NCI-H2196 (cell line): ENCODE measurements at regions not wholly inside any gene's neighbourhood (a gene's known extent, or its start where the extent isn't known, plus 50 kb on each side); places are given as distances from the start of the nearest gene placed in this dataset.
A peak's percentile ranks its signal among the peaks of the same experiment; 100 is the strongest.

Experiments
- DNase-seq: peaks from one replicate; lab custom pipeline; 2025; ENCODE audit not compliant: unreplicated experiment; lab: John Stamatoyannopoulos, UW

DNA sequence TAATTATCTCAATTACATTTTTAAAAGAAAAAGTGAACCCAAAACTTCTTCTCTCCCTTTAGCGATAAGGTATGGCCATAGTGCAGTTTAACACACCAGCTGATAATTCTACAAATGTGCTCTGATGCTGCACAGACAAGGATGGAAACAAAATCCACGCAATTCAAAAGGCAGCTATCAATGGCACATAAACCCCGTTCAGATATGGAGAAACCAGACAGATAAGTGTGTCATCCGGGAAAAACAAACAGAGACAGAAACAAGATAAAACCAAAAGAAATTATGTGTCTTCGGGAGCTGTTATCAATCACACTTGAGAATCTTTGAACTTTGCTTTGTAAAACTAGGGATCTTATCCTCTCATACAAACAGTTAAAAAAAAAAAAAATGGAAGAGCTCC lies 73.6 kb downstream of the SIPA1L2 start:
- no peak for DNase-seq

DNA sequence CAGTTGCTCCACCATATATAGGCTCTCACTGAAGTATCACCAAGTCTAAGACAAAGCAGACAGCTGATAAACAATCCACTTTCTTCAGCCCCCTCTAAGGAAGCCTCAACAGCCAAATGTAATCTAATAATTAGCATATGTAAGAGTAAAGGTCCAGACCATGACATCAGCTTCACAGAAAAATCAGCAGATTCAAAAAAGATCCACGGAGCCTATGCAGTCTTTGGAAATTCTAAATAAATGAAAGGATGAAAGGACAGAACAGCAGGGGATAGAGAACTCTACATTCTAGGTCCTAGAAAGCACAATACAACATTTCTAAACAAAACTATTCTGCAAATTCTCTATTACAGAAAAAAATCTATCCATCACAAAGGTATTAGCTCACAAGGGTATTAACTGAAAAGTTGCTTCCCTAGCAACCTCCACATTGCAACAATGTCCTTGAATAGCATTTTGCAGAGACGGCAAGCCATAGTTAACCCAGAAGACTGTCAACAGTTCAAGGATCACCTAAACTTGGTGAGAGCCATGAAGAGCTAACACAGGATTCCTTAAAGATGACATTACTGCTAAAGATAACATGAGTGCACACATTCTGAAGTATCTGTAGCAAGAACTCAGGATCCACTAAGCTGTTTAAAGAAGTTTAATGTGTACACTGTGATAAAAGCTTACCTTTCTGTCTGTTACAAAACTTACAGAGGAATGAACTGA lies 74.3 kb downstream of the SIPA1L2 start:
- no peak for DNase-seq

DNA sequence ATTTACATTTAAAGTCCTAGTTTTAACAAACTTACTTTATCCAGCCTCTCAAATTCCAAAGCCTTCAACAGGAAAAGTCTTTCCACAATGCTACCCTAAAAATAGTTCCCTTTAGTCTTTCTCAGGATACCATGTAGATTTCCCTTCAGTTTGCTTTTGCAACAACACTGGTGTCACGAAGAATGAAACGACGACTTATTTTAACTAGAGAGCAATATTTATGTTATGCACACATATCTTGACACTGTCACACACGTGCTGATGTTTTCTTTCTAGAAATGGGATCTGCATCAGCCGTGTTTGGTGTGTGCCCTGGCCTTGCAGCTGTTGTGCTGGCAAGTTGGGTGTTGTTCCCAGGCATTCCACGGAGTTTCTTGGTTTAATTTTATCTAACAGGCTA lies 75.5 kb downstream of the SIPA1L2 start:
- no peak for DNase-seq

DNA sequence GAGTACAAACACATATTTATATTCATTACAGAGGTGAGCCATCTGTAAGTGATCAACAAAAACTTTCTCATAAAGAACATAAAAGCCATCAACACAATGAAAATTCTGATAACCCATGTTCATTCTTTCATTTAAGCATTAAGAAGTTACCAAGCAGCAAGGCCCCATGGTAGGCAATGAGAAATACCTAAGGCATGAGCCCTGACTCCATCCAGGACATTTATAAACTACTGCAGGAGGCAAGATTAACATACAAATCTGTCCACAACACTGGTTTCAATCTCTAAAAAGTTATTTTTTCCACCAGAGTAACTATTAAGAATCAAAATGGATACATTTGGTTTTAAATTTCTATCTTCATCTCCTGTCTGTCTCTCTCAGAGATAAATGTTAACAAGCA lies 76.1 kb downstream of the SIPA1L2 start:
- no peak for DNase-seq

DNA sequence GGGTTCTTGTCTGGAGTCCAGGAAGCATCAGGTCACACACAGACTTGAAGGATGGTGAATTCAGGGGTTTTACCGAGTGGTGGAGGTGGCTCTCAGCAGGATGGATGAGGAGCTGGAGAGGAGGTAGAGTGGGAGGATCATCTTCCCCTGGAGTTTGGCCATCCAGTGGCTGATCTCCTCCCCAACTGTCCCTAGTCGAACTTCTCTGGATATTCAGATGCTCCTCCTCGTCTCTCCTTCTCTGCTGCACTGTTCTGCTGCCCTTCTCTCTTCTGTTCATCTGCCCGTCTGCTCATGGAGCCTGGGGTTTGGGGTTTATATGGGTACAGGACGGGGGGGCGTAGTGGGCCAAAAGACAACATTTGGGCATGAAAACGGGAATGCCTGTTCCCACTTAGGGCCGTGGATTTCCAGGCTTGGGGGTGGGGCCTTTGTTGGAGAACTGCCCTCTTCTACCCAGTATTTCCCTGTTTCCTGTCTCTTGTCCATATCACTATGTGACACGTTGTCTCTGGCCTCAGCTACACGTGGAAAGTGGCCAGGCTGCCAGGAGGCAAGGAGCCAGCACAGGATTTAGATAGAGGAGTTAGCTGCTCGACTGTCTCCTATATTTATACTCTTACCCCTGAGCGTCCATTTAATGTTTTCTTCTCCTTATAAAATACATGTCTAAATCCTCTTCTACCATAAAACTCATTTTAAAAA lies 76.7 kb downstream of the SIPA1L2 start:
- peak; percentile 33 for DNase-seq

DNA sequence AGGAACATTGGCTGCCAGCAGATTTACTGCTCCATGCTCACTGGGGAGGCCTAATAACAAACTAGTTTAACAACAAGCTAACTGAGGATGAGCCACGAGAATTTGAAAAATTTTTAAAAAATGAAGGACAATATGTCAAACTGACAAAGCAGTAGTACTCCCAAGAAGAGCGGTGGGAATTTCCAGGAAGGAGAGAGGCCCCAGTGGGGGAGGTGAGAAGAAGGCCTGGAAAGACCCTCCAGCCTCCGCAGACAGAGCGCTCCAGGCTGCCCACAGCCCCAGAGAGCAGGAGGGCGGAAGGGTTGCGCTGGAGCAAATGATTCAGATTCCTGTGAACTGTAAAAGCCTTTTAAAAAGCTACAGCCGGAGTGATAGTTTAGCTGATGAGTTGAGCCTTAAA lies 78.5 kb downstream of the SIPA1L2 start:
- no peak for DNase-seq

DNA sequence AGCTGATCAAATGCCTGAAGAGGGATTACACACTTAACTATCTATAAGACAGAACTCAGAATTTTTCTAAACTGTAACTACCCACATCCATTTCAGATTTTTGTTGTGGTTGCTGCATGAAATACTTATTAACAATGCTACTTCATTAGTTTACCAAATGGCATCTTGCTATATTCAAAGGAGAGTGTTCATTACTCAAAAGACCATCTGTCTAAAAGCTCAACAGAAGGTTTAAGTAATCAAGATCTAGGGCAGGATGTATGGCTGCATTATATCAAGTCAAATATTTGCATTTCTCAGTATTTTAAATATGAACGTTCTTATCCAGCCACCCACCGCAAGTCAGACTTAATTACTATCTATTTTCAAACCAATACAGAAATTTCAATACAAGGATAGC lies 79.9 kb downstream of the SIPA1L2 start:
- no peak for DNase-seq

DNA sequence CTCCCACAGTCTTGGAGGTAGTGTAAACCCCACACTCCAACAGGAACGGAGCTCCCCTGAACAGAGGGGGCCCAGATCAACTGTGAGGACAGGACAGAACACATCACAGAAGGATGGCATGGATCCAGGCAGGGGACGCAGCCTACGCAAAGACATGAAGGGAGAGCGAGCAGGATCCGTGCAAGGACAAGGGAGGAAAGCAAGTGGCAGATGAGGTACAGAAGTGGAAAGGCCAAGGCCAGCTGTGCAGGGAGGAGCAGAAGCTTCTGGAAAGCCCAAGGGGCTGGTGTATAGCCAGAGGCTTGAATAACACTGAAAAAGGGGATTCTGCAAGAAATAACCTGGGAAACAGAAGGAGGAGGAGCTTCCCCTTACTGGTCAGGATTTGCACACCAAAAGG lies 81.2 kb downstream of the SIPA1L2 start:
- no peak for DNase-seq

DNA sequence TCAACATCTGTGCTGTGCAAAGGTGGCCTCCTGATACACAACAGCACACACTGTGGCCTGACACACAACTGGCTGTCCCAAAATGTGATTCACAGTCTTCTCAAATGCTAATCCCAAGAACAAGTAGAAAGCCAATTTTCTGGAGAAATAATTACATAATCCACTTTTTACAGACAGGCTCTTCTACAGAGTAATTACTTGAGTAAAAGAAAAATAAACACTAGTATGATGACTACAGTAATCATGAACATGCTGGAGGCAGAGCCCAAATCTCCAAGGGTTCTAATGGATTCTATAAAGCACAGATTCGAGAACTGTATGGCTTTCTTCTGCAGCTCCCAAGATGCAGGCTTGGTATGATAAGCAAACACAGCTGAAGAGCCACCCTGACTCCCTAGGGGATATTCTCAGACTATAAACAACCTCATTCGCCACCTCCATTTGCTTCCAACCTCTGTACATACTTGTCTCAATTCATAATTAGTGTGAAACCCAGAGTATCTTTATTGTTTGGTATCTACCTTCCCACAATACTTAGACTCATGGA lies 81.9 kb downstream of the SIPA1L2 start:
- DNase-seq: no peak

DNA sequence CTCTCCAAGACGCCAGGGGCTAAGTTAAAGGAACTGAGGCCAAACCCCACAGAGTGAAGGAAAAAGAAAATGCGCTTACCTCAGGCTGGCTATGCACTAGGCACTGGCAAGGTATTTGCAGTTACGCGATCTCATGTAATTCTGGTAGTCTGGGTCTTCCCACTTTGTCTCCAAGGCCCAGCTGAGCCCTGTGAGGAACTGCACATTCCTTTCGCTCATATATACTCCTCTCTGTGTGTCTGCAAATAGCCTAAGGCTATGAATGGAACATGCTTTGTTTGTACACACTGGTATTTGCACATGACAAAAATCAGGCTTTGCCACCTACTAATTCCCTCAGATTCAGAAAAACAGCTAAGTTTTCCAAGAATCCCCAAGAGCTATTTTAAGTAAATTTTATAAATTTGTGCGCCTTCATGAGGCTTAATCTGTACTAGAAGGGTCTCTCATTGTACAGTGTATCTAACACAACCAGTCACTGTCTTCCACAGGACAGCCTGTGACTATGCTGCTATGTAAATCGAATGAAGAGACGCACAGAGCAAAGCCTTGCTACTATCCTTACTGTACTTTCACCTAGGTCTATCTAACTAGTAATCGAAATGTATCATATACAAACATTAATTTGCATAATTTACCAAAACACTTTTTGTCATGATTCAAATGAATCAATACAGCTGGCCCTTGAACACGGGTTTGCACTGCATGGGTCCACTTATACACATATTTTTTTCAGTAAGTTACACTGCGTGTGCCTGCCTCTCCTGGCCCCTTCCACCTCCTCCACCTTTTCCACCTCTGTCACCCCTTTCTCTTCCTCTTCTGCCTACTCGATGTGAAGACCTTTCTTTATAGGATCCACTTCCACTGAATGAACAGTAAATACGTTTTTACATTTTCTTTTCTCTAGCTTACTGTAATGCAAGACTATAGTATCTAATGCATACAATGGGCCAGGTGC lies 87.0 kb downstream of the SIPA1L2 start:
- no peak for DNase-seq

DNA sequence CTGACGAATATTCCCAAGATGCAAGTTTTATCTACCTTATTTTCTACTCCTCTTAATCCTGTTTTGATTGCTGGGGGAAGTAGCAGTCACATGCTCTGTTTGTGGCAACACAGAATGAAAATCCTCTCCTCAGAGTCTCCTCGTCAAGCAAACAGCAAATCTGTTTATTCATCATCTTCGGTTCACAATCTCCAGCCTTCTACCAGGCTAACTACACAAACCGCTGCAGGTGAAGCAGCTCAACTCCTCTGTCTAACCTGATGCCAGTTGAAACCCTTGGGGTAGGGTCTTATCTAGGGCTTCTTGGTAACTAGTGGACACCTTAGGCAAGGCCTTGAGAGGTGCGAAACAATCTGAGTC lies 91.0 kb downstream of the SIPA1L2 start:
- no peak for DNase-seq

DNA sequence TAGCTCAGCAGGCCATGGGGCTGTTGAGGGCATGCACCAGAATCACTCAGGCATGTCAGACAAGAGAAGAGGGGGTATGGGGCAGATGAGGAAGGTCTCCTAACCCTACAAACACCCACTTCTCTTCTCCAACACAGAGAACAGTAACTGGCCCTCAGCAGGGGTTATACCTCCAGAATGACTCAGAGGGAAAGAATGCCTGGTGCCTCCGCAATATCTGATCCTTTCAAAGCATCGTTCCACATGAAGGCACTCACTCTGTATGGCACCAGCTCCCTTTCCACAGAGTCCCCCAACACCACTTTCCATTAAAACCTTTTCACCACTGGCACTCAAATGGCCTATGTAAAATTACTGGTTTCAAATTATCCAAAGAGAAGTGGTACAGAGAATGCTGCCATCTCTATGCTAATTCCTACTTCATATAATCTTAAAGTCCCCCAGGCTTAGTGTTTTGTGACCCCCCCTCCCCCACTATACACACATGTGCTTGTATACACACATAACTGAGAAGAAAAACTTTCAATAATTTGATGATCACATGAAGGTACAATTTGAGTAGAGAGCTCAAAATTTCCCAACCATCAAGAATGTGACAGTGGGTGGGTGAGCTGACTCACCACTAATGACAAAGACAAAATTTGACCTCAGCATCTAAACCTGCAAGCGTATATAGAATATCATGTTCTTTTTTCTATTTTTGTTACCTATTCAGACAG lies 91.5 kb downstream of the SIPA1L2 start:
- no peak for DNase-seq

DNA sequence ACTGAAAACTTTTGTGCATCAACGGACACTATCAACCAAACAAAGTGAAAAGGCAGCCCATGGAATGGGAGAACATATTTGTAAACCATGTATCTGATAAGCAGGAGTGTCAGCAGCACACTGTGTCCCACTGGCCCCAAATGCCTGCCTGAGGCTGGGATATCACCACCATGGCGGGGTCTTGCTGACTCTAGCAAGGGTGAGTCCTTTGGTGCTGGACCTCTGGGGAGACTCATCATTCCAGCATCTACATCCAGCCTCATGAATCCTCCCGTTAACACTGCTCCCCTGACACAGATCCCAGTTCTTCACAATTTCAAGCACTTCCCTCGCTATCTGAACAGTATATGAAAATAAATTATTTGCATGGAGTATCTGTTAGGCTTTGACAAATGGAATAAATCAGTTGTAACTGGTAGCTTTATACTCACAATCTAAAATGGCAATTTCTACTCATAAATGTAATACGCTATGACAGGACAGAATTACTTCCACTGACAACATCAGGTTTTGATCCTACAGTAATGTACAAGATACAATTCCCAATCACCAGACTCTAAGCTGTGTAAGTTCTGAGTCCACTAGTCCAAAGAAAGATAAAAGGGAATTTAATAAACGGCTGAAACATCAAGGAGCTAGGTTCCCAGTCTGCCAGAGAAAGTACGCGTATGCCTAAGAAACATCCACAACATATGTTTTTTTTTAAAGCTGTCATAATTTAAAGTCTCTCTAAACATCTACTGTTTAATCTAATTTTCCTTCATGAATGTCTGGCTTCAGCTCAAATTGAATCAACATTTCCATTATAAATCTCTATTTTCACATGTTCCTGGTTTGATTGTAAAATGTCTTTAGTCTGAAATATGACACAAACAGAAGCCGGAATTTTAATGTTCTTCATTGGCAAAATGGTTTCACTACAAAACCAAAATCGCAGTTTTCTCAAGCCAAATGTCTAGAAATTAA lies 95.1 kb downstream of the SIPA1L2 start:
- DNase-seq: no peak

DNA sequence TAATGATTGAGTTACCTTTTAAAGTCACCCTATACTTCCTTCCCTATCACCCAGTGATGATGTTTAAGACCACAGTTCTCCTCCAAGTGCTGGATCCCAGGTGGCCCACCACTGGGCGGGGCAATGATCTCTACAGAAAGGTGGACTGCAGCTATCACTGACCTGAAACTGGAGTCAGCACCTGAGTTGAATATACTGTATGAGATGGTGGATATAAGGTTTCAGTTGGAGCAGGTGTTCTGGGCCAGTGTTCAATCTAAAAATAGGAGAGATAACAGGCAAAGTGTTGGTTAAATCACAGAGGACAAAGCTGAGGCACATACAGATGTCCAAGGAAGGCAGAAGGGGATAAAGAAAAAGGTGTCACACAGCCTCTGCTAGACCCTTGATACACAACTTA lies 96.6 kb downstream of the SIPA1L2 start:
- DNase-seq: no peak

DNA sequence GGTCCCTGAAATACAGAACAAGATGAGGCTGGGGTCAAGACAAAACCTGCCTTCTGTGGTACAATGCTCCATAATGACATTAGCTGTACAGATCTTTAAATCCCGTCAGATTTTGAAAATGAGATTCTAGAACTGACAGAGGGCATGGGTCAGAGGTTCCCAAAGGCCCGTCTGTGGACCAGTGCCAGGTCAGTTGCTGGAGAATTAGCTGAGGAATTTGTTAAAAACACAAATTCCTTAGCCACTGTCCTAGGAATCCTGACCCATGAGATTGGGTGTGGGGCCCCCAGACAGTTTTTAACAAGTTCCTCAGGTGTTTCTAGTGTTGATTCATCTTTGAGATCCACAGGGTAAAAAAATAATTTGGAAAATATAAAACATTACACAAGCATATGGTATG lies 97.0 kb downstream of the SIPA1L2 start:
- DNase-seq: no peak

DNA sequence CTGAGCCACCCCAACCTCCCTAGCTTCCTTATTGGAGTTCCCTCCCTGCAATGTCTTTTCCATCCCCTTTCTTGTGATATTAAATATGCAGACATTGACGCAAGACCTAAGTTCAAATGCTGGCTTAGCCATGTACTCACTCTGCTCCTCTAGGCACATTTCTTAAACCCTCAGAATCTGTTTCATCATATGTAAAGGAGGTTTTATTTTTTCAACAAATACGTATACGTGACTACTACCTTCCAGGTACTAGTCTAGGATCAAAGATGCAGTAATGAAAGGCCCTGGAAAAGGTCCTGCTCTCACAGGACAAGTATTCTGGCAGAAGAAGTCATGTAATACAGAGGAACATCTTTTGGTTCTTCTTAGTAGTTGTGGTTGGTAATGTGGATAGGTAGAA lies 98.6 kb downstream of the SIPA1L2 start:
- no peak for DNase-seq

DNA sequence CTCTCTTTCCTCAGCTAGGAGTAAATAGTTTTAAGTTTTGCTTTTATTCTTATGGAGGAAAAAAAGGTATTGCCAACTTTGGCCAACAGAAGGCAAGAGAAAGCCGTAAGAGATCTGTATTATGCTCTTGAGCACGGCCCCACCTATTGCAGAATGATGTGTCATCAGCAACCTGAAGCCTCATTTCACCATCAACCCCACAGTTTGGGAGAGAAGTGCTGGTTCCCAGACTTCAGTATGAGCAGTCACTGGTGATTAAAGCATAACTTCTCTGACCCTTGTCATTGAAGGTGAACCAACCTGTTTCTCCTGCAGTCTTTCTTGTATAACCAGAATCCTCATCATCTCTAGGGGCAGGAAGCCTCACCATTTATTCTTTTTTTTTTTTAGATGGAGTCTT lies 100.2 kb downstream of the SIPA1L2 start:
- DNase-seq: no peak

DNA sequence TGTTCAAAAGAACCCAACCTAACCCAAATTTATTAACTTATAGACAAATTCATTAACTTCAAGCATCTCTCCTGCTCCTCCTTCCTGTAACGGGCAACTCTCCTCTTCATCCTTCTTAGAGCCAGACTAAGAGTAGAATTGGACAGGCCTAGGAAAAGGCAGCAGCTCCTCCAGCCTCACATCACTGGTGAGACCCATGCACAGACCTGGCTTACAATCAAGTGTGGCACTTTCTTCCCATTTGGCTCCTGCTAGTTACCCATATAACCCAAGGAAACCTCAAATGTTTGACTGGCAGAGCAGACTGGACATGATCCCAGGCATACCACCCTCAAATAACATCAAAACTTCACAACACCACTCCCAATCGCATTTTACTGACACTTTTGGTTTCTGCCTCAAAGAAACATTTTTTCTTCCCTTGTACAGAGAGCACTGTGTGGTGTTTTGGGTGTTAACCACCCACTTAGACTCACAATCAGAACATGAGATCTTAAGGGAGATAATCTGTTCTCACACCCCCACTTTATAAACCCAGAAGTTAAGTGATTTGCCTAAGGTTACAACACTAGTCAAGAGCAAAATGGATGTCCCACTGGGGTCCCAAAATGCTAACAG lies 101.4 kb downstream of the SIPA1L2 start:
- no peak for DNase-seq

DNA sequence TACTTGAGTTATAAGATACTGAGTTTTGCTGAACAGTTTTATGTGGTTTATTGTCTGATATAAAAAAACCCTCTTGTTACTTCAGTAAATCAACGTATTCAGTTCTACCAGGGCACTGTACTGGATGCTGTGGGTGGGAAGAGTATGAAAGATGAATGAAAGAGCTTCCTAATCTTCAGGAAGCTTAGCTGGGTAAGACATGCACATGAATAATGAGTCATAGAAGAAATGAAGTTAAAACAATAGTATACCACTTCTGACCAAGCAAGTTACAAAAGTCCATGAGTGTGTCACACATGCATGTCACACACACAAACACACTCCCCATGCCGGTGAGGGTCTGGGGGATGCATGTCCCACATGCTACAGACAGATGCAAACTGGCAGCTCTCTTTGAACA lies 105.9 kb downstream of the SIPA1L2 start:
- DNase-seq: no peak
